Testis (tissue), 2 donors: ENCODE measurements at regions not wholly inside any gene's neighbourhood (a gene's known extent, or its start where the extent isn't known, plus 50 kb on each side); places are given as distances from the start of the nearest gene placed in this dataset.

Source experiments
- CTCF ChIP-seq, 3 experiments: fragments of 450-650 bp in 2 of 3; fragments of 200-600 bp in 1 of 3; sonication (generic) in 1 of 3; IDR thresholded peaks; one replicate each; pipeline ENCODE4 v1.5.1; 2016 to 2019; ENCODE audit warnings: antibody characterized with exemption in 3 of 3, mild to moderate bottlenecking in 2 of 3, moderate library complexity in 1 of 3
- POLR2A ChIP-seq: fragments of 450-650 bp; IDR thresholded peaks from one replicate; pipeline ENCODE4 v1.6.1; 2017; ENCODE audit warnings: antibody characterized with exemption, mild to moderate bottlenecking, moderate library complexity

- TF ChIP-seq CTCF (IDR thresholded peaks at IDR 0.05) = no peak
- no peak for TF ChIP-seq POLR2A
These were observed 406.6 kb upstream of the DPPA4 start for GRCh38 chr3:109743981-109744380.
